Esophagus squamous epithelium (tissue), 5 donors: ENCODE measurements at regions not wholly inside any gene's neighbourhood (a gene's known extent, or its start where the extent isn't known, plus 50 kb on each side); places are given as distances from the start of the nearest gene placed in this dataset.

Source experiments
- DNase-seq: peaks from one replicate; lab custom pipeline; 2025; lab: John Stamatoyannopoulos, UW
- H3K27ac ChIP-seq, 4 donors: fragments of 200-600 bp; sonication (generic); one replicate each; pipeline ENCODE4 v1.5.1; 2016 to 2019; ENCODE audit warnings: mild to moderate bottlenecking in 1 of 4
- H3K27me3 ChIP-seq, 4 donors: fragments of 200-600 bp; sonication (generic); 1 replicate in 3 of 4; 2 replicates in 1 of 4; pipeline versions ENCODE4 v1.5.1 to v1.6.0; 2017 to 2021; ENCODE audit warnings: antibody characterized with exemption in 1 of 4
- H3K36me3 ChIP-seq, 3 donors: fragments of 200-600 bp; sonication (generic); one replicate each; pipeline ENCODE4 v1.5.1; 2016 to 2019
- H3K4me1 ChIP-seq, 3 donors: fragments of 200-600 bp; sonication (generic); one replicate each; pipeline ENCODE4 v1.5.1; 2017 to 2019
- H3K4me3 ChIP-seq, 4 donors: fragments of 200-600 bp; sonication (generic); 1 replicate in 3 of 4; 2 replicates in 1 of 4; pipeline ENCODE4 v1.5.1; 2016 to 2019; ENCODE audit warnings: mild to moderate bottlenecking in 2 of 4, moderate library complexity in 1 of 4
- H3K9me3 ChIP-seq, 3 donors: fragments of 200-600 bp; sonication (generic); one replicate each; pipeline ENCODE4 v1.5.1; 2016 to 2019
- POLR2A ChIP-seq, 4 donors: fragments of 450-650 bp; IDR thresholded peaks; one replicate each; pipeline ENCODE4 v1.6.1; 2017; ENCODE audit warnings: antibody characterized with exemption in 4 of 4, mild to moderate bottlenecking in 4 of 4, moderate library complexity in 3 of 4
- WGBS, 2 donors: methylation state at CpG; one replicate each; pipeline ENCODE4 v1.1.5; 2018; 5-methylcytosine and 5-hydroxymethylcytosine counted together
- intact Hi-C: fragments of 100-400 bp; cut with DNase I; formaldehyde crosslinking; loops from one replicate; pipeline ENCODE4 v1.15.0; 2022
- TF ChIP-seq, protein P1 (sequence below), 6 experiments: fragments of 450-650 bp in 4 of 6; fragments of 200-600 bp in 2 of 6; sonication (generic) in 2 of 6; IDR thresholded peaks; one replicate each; pipeline ENCODE4 v1.5.1; 2016 to 2019; ENCODE audit warnings: antibody characterized with exemption in 6 of 6, mild to moderate bottlenecking in 4 of 6, moderate library complexity in 4 of 6
- donor health status: DM: yes; HTN: yes; CAD: no.

DNA sequence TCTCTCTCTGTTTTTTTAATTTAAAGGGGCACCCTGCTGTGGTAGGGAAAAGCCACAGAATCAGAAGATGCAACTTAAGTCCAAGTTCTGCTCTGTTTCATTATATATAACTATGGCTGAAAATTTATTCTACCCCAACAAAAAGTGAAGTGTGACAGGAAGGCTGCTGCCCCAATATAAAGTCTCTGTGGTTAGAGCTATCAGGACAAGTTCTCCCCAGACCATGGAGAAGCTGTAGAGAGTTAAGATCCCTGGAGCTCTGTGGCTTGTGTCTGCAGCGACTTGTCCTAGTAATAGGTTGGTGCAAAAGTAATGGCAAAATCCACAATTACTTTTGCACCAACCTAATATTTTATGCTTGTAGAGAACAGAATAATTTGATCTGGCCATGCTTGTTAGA, 250.9 kb downstream of the PSAT1 start:
- no peak overlapping the region for H3K27ac ChIP-seq

DNA sequence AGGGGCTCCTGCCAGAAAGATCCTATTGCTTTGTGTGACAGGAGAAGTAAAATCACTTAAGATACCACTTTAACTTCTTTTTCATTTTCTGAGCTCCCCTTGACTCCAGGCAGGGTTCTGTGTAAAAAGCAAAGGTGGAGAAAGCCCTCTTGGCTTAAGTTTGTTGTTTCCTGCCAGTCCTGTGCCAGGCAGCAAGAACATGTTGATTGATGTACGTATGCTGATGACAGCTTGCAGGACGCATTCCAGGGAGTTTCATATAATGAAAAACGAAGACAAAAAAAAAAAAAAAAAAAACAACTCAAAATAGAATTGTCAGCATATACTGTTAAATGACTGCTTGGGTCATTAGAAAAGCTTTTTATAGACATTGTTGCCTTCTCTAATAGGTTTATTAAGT, 251.7 kb downstream of the PSAT1 start:
- H3K27ac ChIP-seq = no peak overlapping the region
- intact Hi-C loops = no loop called here
- no peaks in the 10 kb centered on the region for H3K4me1 ChIP-seq
- no peak overlapping the region for H3K4me3 ChIP-seq
- H3K36me3 ChIP-seq = no peaks in the 10 kb centered on the region
- WGBS, 2 donors = 25 to 55% methylated on average over 3 of the region's 3 CpGs
- no peak for DNase-seq
- H3K9me3 ChIP-seq = no peaks in the 10 kb centered on the region
- no peaks in the 10 kb centered on the region for H3K27me3 ChIP-seq
- TF ChIP-seq, protein P1, sequence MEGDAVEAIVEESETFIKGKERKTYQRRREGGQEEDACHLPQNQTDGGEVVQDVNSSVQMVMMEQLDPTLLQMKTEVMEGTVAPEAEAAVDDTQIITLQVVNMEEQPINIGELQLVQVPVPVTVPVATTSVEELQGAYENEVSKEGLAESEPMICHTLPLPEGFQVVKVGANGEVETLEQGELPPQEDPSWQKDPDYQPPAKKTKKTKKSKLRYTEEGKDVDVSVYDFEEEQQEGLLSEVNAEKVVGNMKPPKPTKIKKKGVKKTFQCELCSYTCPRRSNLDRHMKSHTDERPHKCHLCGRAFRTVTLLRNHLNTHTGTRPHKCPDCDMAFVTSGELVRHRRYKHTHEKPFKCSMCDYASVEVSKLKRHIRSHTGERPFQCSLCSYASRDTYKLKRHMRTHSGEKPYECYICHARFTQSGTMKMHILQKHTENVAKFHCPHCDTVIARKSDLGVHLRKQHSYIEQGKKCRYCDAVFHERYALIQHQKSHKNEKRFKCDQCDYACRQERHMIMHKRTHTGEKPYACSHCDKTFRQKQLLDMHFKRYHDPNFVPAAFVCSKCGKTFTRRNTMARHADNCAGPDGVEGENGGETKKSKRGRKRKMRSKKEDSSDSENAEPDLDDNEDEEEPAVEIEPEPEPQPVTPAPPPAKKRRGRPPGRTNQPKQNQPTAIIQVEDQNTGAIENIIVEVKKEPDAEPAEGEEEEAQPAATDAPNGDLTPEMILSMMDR (IDR thresholded peaks at IDR 0.05) = no peak

More for the DNA sequence above, 250.9 kb downstream of the PSAT1 start:
- no peaks in the 10 kb centered on the region for H3K27me3 ChIP-seq
- TF ChIP-seq, protein P1 (IDR thresholded peaks at IDR 0.05) = no peak
- TF ChIP-seq POLR2A (IDR thresholded peaks at IDR 0.05) = no peak
- no peak overlapping the region for H3K4me3 ChIP-seq
- DNase-seq = no peak
- no peaks in the 10 kb centered on the region for H3K4me1 ChIP-seq
- no peaks in the 10 kb centered on the region for H3K9me3 ChIP-seq
- WGBS, 2 donors = 67 to 73% methylated on average over 1 of the region's 1 CpG
- H3K36me3 ChIP-seq = no peaks in the 10 kb centered on the region
- intact Hi-C loops = no loop called here

DNA sequence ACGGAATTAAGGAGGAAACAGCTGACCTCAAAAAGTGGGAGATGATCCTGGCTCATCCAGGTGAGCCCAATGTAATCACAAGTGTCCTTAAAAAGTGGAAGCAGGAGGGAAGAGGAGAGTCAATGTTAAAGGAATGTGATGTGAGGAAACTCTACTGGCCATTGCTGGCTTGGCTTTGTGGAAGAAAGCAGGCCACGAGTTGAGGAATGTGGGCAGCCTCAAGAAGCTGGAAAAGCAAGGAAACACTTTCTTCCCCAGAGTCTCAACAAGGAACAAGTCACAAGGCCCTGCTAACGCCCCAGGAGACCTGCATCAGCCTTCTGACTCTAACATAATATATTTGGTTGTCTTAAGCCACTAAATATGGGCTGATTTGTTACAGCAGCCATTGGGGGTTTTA, 252.8 kb downstream of the PSAT1 start:
- no peaks in the 10 kb centered on the region for H3K9me3 ChIP-seq
- TF ChIP-seq POLR2A (IDR thresholded peaks at IDR 0.05) = no peak
- TF ChIP-seq, protein P1 (IDR thresholded peaks at IDR 0.05) = no peak
- intact Hi-C loops = no loop called here
- H3K4me1 ChIP-seq = no peaks in the 10 kb centered on the region
- H3K36me3 ChIP-seq = no peaks in the 10 kb centered on the region
- no peaks in the 10 kb centered on the region for H3K27me3 ChIP-seq
- no peak for DNase-seq
- no peak overlapping the region for H3K4me3 ChIP-seq
- no peak overlapping the region for H3K27ac ChIP-seq
- WGBS, 2 donors = 57 to 64% methylated on average over 3 of the region's 3 CpGs

DNA sequence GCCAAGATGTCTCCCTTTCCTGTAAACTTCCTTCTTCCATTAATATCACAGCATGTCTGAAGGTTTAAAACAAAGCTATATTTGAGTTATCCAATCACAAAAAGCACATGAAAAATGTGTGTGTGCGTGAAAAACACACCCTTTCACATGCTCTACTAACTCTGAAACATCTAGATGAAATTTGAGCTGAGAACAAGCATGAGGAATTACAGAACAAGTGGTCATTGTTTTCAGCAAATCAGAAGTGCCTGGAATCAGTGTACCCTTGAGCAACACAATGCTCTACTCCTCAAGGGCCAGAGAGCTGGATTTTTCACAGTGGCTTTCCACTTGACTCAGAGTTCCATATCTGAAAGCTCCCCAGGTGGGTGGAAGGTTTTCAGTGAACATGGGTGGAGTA, 255.9 kb downstream of the PSAT1 start:
- intact Hi-C loops = no loop called here
- no peak for TF ChIP-seq POLR2A (IDR thresholded peaks at IDR 0.05)
- TF ChIP-seq, protein P1 (IDR thresholded peaks at IDR 0.05) = no peak
- Histone ChIP-seq H3K27me3 (no peaks in the 10 kb centered on the region), H3K36me3 (no peaks in the 10 kb centered on the region), H3K27ac (no peak overlapping the region), H3K4me1 (no peaks in the 10 kb centered on the region), H3K9me3 (no peaks in the 10 kb centered on the region), H3K4me3 (no peak overlapping the region)
- no peak for DNase-seq
- WGBS, 2 donors = 50 to 67% methylated on average over 1 of the region's 1 CpG

DNA sequence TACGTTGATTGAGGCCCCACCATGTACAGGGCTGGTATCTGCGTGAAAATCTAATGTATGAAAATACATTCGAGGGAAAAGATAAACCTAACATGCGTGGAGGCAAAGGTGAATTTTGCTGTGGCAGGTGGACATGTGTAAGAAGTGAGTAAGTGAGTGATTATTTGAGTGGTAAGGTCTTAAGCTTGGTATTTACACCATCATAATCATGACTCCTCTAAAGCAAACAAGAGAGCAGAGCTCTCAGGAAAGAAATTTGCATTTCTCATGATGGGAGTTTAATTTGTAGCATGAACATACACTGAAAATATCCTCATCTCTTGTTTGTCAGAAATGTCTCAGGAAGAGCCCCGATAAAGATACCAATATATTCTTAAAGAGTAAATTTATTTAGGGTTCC, 260.6 kb downstream of the PSAT1 start:
- H3K4me1 ChIP-seq = no peaks in the 10 kb centered on the region
- no peak for DNase-seq
- H3K4me3 ChIP-seq = no peak overlapping the region
- no peaks in the 10 kb centered on the region for H3K27me3 ChIP-seq
- H3K9me3 ChIP-seq = no peaks in the 10 kb centered on the region
- intact Hi-C loops = no loop called here
- no peaks in the 10 kb centered on the region for H3K36me3 ChIP-seq
- no peak overlapping the region for H3K27ac ChIP-seq
- TF ChIP-seq POLR2A (IDR thresholded peaks at IDR 0.05) = no peak
- TF ChIP-seq, protein P1 (IDR thresholded peaks at IDR 0.05) = no peak
- 74 to 85% methylated on average over 5 of the region's 5 CpGs for WGBS, 2 donors
